ENCODE measurements at regions not wholly inside any gene's neighbourhood (a gene's known extent, or its start where the extent isn't known, plus 50 kb on each side); places are given as distances from the start of the nearest gene placed in this dataset.

DNA sequence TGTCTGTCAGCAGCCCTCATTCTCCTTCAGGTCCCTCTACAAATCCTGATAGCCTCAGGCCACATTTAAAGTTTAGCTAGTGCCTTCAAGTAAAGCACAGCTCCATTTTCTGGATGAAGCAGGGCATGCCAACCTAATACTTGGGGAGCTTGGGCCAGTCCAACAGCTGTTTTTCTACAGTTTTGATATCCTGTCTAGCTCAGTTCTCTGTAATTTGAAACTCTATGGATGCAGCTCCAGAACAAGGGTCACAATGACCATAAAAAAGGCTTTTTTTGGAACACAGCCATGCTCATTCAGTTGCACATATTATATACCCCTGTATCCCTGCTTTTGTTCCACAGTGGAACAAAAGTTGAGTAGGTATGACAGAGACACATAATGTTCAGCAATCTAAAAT is 373.5 kb downstream of the SUCLG1 start:
- TF ChIP-seq, protein P1, sequence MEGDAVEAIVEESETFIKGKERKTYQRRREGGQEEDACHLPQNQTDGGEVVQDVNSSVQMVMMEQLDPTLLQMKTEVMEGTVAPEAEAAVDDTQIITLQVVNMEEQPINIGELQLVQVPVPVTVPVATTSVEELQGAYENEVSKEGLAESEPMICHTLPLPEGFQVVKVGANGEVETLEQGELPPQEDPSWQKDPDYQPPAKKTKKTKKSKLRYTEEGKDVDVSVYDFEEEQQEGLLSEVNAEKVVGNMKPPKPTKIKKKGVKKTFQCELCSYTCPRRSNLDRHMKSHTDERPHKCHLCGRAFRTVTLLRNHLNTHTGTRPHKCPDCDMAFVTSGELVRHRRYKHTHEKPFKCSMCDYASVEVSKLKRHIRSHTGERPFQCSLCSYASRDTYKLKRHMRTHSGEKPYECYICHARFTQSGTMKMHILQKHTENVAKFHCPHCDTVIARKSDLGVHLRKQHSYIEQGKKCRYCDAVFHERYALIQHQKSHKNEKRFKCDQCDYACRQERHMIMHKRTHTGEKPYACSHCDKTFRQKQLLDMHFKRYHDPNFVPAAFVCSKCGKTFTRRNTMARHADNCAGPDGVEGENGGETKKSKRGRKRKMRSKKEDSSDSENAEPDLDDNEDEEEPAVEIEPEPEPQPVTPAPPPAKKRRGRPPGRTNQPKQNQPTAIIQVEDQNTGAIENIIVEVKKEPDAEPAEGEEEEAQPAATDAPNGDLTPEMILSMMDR (IDR thresholded peaks at IDR 0.05): no peak
- TF ChIP-seq POLR2A (IDR thresholded peaks at IDR 0.05): no peak
